HG03108 (cell line): ENCODE measurements at regions not wholly inside any gene's neighbourhood (a gene's known extent, or its start where the extent isn't known, plus 50 kb on each side); places are given as distances from the start of the nearest gene placed in this dataset.
"Not testable (repeated sequence)": the region's sequence is repeated elsewhere in the genome, so short reads cannot be mapped to it uniquely, and the experiment has no call there.

ENCODE experiments used
- ATAC-seq: cut with Tn5 transposase; IDR thresholded peaks from one replicate; pipeline ENCODE4 v1.9.1; 2021; ENCODE audit warnings: moderate library complexity; ENCODE audit not compliant: unreplicated experiment

DNA sequence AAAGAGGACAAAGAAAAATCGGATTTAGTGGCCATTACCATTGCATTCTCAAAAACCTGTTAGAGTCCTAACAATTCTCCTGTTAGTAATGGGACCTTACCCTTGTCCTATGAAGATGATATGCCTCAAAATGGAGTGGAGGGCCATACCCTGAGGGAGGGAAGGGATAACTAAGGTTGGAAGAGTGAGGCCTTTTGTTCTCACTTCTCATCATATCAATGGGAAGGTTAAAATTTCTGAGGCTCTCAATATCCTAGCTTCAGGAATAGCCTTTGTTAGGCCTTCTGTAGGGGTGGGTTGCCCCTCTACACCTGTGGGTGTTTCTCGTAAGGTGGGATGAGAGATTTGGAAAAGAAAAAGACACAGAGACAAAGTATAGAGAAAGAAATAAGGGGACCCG is 109.4 kb upstream of the SGIP1 start:
- not testable (repeated sequence) for ATAC-seq

GRCh38 chr1:66426239-66426853 is 107.6 kb upstream of the SGIP1 start:
- no peak for ATAC-seq

DNA sequence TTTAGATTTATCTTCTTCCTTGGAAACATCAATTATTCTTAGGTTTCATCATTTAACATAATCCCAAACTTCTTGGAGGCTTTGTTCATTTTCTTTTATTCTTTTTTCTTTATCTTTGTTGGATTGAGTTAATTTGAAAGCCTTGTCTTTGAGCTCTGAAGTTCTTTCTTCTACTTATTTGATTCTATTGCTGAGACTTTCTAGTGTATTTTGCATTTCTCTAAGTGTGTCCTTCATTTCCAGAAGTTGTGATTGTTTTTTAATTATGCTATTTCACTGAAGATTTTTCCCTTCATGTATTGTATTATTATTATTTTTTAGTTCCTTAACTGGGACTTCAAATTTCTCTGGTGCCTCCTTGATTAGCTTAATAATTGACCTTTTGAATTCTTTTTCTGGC is 103.1 kb upstream of the SGIP1 start:
- not testable (repeated sequence) for ATAC-seq

DNA sequence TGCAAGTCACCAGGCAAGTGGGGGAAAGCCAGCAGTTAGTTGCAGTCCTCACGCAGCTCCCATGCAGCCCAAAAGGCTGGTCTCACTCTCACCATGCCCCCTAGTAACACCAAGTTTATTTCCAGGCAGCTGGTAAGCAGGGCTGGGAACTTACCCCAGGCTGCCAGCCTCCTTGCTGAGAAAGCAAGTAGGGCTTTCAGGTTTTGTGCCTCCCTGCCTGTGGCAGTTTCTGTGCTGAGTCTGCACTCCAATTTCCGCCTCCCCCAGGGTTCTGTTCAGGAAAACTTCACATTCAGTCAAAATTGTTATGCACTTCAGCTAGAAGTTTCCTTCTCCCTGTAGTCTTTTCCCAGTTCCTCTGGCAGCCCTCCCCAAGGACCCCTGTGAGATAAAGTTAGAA is 102.0 kb upstream of the SGIP1 start:
- ATAC-seq, result no peak

GRCh38 chr1:66433611-66434010 is 100.3 kb upstream of the SGIP1 start:
- no peak for ATAC-seq

GRCh38 chr1:66434096-66434495 is 99.9 kb upstream of the SGIP1 start:
- no peak for ATAC-seq

- no peak for ATAC-seq
Observed at GRCh38 chr1:66435541-66435940, 98.4 kb upstream of the SGIP1 start.

- peak; percentile 39 for ATAC-seq
Observed at GRCh38 chr1:66436378-66437135, 97.4 kb upstream of the SGIP1 start.

DNA sequence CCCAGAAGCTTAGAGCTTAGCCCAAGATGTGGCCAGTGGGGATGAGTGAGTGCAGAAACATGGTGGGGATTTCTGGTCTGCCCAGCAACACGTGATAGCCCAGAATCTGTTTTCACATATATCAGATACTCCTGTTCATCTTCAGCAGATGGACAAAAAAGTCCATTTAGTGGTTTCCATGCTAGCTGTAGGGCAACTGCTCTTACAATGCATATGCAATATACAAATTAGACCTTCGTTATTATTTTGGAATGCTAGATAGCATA is 96.9 kb upstream of the SGIP1 start:
- ATAC-seq, result no peak

- no peak for ATAC-seq
Observed at GRCh38 chr1:66438062-66438461, 95.9 kb upstream of the SGIP1 start.

GRCh38 chr1:66438501-66438900 is 95.5 kb upstream of the SGIP1 start:
- peak; percentile 7 for ATAC-seq

GRCh38 chr1:66439031-66439740 is 94.8 kb upstream of the SGIP1 start:
- ATAC-seq, result peak; percentile 55

DNA sequence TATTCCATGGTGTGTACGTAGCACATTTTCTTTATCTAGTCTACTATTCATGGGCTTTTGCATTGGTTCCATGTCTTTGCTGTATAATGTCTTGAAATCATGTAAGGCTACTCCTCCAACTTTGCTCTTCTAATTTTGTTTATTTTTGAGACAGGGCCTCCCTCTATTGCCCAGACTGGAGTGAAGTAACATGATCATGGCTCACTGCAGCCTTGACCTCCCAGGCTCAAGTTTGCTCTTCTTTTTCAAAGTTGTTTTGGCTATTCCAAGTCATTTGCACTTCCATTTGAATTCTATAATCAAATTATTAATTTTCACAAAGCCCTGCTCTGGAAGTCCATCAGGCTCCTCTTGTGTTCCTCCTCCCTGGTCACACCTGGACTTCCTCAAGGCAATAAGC is 90.2 kb upstream of the SGIP1 start:
- no peak for ATAC-seq

- ATAC-seq, result no peak
Observed at GRCh38 chr1:66444438-66445265, 89.3 kb upstream of the SGIP1 start.

DNA sequence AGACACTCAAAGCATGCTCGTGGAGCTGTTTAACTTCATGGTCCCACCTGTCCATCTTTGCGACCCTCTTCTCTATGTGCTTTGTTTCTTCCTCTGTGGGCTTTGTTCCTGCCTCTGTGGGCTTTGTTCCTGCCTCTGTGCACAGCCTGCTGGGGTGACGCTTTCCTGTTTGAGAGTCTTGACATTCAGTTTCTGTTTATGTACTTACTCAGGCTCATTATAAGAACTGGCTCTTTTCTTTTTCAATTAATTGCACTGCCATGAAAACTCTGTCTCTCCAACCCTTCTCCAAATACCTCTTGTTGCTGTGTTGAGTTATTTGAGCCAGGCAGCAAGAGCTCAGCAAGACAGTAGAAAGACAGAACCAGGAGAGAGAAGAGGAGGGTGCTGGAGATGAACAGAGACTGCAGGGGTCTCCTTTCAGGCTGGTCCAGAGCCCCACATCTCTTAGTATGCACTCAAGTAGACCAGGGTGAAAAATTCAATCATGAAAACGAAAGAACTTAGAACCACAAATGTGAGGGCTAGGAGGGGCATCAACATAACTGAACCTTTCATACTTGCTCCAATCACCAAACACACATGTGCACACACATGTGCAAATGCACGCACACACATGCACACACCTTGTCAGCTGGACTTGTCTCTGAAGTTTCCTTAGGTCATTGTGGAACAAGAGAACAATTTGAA is 88.3 kb upstream of the SGIP1 start:
- ATAC-seq, result peak; percentile 84

GRCh38 chr1:66446261-66447001 is 87.5 kb upstream of the SGIP1 start:
- ATAC-seq, result peak; percentile 48

- ATAC-seq, result no peak
Observed at GRCh38 chr1:66450043-66450514, 83.9 kb upstream of the SGIP1 start.

- ATAC-seq, result no peak
Observed at GRCh38 chr1:66450847-66451246, 83.1 kb upstream of the SGIP1 start.

GRCh38 chr1:66452162-66452561 is 81.8 kb upstream of the SGIP1 start:
- no peak for ATAC-seq

DNA sequence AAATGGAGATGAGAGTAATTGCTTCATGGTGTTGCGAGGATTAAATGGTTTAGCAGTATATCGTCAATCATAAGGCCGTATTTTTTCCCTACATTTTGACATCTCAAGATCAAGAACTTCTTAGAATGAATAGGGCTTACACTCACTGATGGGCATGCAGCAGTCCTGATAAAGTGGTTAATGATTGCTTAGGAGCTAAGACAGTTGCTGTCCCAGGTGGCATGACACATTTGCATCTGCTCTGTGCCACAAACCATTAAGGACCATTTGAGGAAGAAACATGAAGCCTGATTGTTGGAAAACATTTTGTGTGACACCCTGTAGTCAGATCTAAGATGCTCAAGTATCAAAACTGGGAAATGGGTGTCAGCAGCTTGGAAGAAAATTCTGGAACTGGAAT is 81.0 kb upstream of the SGIP1 start:
- ATAC-seq, result no peak
